Neural cell (in vitro differentiated cells): ENCODE measurements at regions not wholly inside any gene's neighbourhood (a gene's known extent, or its start where the extent isn't known, plus 50 kb on each side); places are given as distances from the start of the nearest gene placed in this dataset.

ENCODE experiments used
- H2AFZ ChIP-seq: fragments of 200-600, 300-800 bp; sonication (generic), shearing (Covaris generic); 2 replicates; pipeline ENCODE4 v1.6.0; 2014; ENCODE audit warnings: low read depth, mild to moderate bottlenecking, antibody characterized with exemption, low read length, moderate library complexity
- H3F3A ChIP-seq: fragments of 200-600 bp; shearing (Covaris generic); 2 replicates; pipeline ENCODE4 v1.6.1; 2016; ENCODE audit warnings: mild to moderate bottlenecking, moderate library complexity, mixed read lengths, antibody characterized with exemption, low read length; ENCODE audit not compliant: insufficient read depth, poor library complexity, severe bottlenecking
- H3K27ac ChIP-seq: fragments of 200-600, 300-800 bp; sonication (generic), shearing (Covaris generic); 2 replicates; pipeline ENCODE4 v1.5.1; 2014; ENCODE audit warnings: mild to moderate bottlenecking, low read length, moderate library complexity
- H3K27me3 ChIP-seq: fragments of 300-800, 200-600 bp; sonication (generic), shearing (Covaris generic); 2 replicates; pipeline ENCODE4 v1.6.0; 2014; ENCODE audit warnings: mild to moderate bottlenecking, low read depth, low read length, moderate library complexity; ENCODE audit not compliant: insufficient read depth
- H3K36me3 ChIP-seq: fragments of 300-800, 200-600 bp; sonication (generic), shearing (Covaris generic); 2 replicates; pipeline ENCODE4 v1.5.1; 2014; ENCODE audit warnings: mild to moderate bottlenecking, antibody characterized with exemption, low read length, moderate library complexity; ENCODE audit not compliant: insufficient read depth
- H3K4me2 ChIP-seq: fragments of 300-800, 200-600 bp; sonication (generic), shearing (Covaris generic); 2 replicates; pipeline ENCODE4 v1.6.0; 2014; ENCODE audit warnings: mild to moderate bottlenecking, low read length
- H3K4me3 ChIP-seq: fragments of 300-800, 200-600 bp; sonication (generic), shearing (Covaris generic); 2 replicates; pipeline ENCODE4 v1.5.1; 2014; ENCODE audit warnings: mild to moderate bottlenecking, low read length, moderate library complexity
- H3K79me2 ChIP-seq: fragments of 200-600 bp; shearing (Covaris generic); replicated peaks from 2 replicates; pipeline ENCODE4 v1.6.0; 2014; ENCODE audit warnings: mild to moderate bottlenecking, low read length, moderate library complexity; ENCODE audit not compliant: insufficient read depth
- H3K9ac ChIP-seq: fragments of 300-800, 200-600 bp; sonication (generic), shearing (Covaris generic); 2 replicates; pipeline ENCODE4 v1.6.1; 2016; ENCODE audit warnings: mild to moderate bottlenecking, low read length, mixed read lengths
- H3K9me2 ChIP-seq: fragments of 200-600 bp; shearing (Covaris generic); 2 replicates; pipeline ENCODE4 v1.6.1; 2016; ENCODE audit warnings: mild to moderate bottlenecking, low read length, mixed read lengths; ENCODE audit not compliant: insufficient read depth
- H3K9me3 ChIP-seq: fragments of 200-600, 300-800 bp; sonication (generic), shearing (Covaris generic); 2 replicates; pipeline ENCODE4 v1.6.1; 2016; ENCODE audit warnings: mild to moderate bottlenecking, mixed run types, low read length, moderate library complexity, mixed read lengths
- H4K20me1 ChIP-seq: fragments of 200-600 bp; shearing (Covaris generic); 2 replicates; pipeline ENCODE4 v1.6.1; 2016; ENCODE audit warnings: mild to moderate bottlenecking, mixed run types; ENCODE audit not compliant: insufficient read depth
- EP300 ChIP-seq: fragments of 450-650 bp; conservative IDR thresholded peaks from 2 replicates; pipeline ENCODE4 v1.6.1; 2014; ENCODE audit warnings: antibody characterized with exemption, mild to moderate bottlenecking, moderate library complexity; ENCODE audit not compliant: poor library complexity, severe bottlenecking
- EZH2 ChIP-seq: fragments of 200-600, 300-800 bp; shearing (Covaris generic), sonication (generic); IDR thresholded peaks from 2 replicates; pipeline ENCODE4 v1.6.1; 2014; ENCODE audit warnings: antibody characterized with exemption, low read length, borderline replicate concordance, mild to moderate bottlenecking; ENCODE audit not compliant: insufficient read depth, poor library complexity, severe bottlenecking
- MXI1 ChIP-seq: fragments of 450-650 bp; conservative IDR thresholded peaks from 2 replicates; pipeline ENCODE4 v1.6.1; 2014; ENCODE audit warnings: antibody characterized with exemption, mild to moderate bottlenecking; ENCODE audit not compliant: poor library complexity, severe bottlenecking
- POLR2AphosphoS5 ChIP-seq: IDR thresholded peaks from 2 replicates; pipeline ENCODE4 v1.6.1; 2012
- RAD21 ChIP-seq: fragments of 450-650 bp; conservative IDR thresholded peaks from 2 replicates; pipeline ENCODE4 v1.6.1; 2014; ENCODE audit warnings: antibody characterized with exemption, mild to moderate bottlenecking, moderate library complexity
- SMC3 ChIP-seq: fragments of 450-650 bp; conservative IDR thresholded peaks from 2 replicates; pipeline ENCODE4 v1.6.1; 2014; ENCODE audit warnings: antibody characterized with exemption, mild to moderate bottlenecking, moderate library complexity; ENCODE audit not compliant: poor library complexity
- TAF1 ChIP-seq: IDR thresholded peaks from 2 replicates; pipeline ENCODE4 v1.6.1; 2012; ENCODE audit warnings: low read depth
- TF ChIP-seq, protein P1 (sequence below): fragments of 450-650 bp; IDR thresholded peaks from 2 replicates; pipeline ENCODE4 v1.5.1; 2014; ENCODE audit warnings: antibody characterized with exemption, mild to moderate bottlenecking, moderate library complexity; ENCODE audit not compliant: poor library complexity, severe bottlenecking
- TF ChIP-seq, protein P2 (sequence below): IDR thresholded peaks from 2 replicates; pipeline ENCODE4 v1.6.1; 2012; ENCODE audit warnings: borderline replicate concordance

DNA sequence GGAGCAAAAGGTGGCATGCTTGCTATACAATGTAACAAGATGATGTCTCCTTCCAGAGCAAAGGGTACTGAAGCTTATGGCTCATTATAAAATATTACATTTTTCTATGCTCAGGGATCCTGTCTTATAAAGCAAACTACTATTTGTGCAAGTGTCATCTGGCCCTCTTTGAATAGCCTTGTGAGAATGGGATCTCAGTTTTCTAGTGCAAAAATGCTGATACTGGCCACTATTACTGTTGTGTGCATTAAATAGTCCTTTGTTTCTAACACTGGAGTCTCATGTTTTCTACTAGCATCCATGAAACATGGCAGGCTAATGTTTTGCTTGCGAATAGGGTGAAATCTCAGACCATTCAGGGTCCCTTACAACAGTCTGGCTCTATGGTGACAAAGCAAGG lies 823.0 kb downstream of the REEP3 start:
- H3K4me3 ChIP-seq: no peak overlapping the region
- no peaks in the 10 kb centered on the region for H3F3A ChIP-seq
- H3K79me2 ChIP-seq: no peaks in the 10 kb centered on the region
- H4K20me1 ChIP-seq: no peaks in the 10 kb centered on the region
- H3K27ac ChIP-seq: no peak overlapping the region
- H3K36me3 ChIP-seq: no peaks in the 10 kb centered on the region
- H3K9ac ChIP-seq: no peak overlapping the region
- TF ChIP-seq TAF1: no peak
- H3K27me3 ChIP-seq: no peaks in the 10 kb centered on the region
- no peak overlapping the region for H3K4me2 ChIP-seq
- H2AFZ ChIP-seq: no peak overlapping the region
- no peaks in the 10 kb centered on the region for H3K9me2 ChIP-seq
- no peaks in the 10 kb centered on the region for H3K9me3 ChIP-seq

GRCh38 chr10:64345856-64346255 lies 824.7 kb downstream of the REEP3 start:
- no peak overlapping the region for H3K27ac ChIP-seq
- H3K9me3 ChIP-seq: no peaks in the 10 kb centered on the region
- no peaks in the 10 kb centered on the region for H3K27me3 ChIP-seq
- H2AFZ ChIP-seq: no peak overlapping the region
- no peak overlapping the region for H3K4me2 ChIP-seq
- H4K20me1 ChIP-seq: no peaks in the 10 kb centered on the region
- no peaks in the 10 kb centered on the region for H3F3A ChIP-seq
- H3K36me3 ChIP-seq: no peaks in the 10 kb centered on the region
- no peak overlapping the region for H3K4me3 ChIP-seq
- H3K9me2 ChIP-seq: no peaks in the 10 kb centered on the region
- TF ChIP-seq EZH2: no peak
- TF ChIP-seq MXI1: no peak
- no peak for TF ChIP-seq POLR2AphosphoS5
- TF ChIP-seq SMC3: no peak
- no peak for TF ChIP-seq TAF1
- TF ChIP-seq, protein P1, sequence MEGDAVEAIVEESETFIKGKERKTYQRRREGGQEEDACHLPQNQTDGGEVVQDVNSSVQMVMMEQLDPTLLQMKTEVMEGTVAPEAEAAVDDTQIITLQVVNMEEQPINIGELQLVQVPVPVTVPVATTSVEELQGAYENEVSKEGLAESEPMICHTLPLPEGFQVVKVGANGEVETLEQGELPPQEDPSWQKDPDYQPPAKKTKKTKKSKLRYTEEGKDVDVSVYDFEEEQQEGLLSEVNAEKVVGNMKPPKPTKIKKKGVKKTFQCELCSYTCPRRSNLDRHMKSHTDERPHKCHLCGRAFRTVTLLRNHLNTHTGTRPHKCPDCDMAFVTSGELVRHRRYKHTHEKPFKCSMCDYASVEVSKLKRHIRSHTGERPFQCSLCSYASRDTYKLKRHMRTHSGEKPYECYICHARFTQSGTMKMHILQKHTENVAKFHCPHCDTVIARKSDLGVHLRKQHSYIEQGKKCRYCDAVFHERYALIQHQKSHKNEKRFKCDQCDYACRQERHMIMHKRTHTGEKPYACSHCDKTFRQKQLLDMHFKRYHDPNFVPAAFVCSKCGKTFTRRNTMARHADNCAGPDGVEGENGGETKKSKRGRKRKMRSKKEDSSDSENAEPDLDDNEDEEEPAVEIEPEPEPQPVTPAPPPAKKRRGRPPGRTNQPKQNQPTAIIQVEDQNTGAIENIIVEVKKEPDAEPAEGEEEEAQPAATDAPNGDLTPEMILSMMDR: no peak
- TF ChIP-seq EP300: no peak
- TF ChIP-seq, protein P2, sequence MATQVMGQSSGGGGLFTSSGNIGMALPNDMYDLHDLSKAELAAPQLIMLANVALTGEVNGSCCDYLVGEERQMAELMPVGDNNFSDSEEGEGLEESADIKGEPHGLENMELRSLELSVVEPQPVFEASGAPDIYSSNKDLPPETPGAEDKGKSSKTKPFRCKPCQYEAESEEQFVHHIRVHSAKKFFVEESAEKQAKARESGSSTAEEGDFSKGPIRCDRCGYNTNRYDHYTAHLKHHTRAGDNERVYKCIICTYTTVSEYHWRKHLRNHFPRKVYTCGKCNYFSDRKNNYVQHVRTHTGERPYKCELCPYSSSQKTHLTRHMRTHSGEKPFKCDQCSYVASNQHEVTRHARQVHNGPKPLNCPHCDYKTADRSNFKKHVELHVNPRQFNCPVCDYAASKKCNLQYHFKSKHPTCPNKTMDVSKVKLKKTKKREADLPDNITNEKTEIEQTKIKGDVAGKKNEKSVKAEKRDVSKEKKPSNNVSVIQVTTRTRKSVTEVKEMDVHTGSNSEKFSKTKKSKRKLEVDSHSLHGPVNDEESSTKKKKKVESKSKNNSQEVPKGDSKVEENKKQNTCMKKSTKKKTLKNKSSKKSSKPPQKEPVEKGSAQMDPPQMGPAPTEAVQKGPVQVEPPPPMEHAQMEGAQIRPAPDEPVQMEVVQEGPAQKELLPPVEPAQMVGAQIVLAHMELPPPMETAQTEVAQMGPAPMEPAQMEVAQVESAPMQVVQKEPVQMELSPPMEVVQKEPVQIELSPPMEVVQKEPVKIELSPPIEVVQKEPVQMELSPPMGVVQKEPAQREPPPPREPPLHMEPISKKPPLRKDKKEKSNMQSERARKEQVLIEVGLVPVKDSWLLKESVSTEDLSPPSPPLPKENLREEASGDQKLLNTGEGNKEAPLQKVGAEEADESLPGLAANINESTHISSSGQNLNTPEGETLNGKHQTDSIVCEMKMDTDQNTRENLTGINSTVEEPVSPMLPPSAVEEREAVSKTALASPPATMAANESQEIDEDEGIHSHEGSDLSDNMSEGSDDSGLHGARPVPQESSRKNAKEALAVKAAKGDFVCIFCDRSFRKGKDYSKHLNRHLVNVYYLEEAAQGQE: no peak
- no peak for TF ChIP-seq RAD21
- H3K79me2 ChIP-seq: no peaks in the 10 kb centered on the region
- H3K9ac ChIP-seq: no peak overlapping the region

GRCh38 chr10:64346389-64346788 lies 825.2 kb downstream of the REEP3 start:
- Histone ChIP-seq H3K4me3 (no peak overlapping the region), H3K36me3 (no peaks in the 10 kb centered on the region), H3K9me2 (no peaks in the 10 kb centered on the region), H3K27me3 (no peaks in the 10 kb centered on the region), H3K79me2 (no peaks in the 10 kb centered on the region), H3K9me3 (no peaks in the 10 kb centered on the region), H3K27ac (no peak overlapping the region), H3F3A (no peaks in the 10 kb centered on the region), H4K20me1 (no peaks in the 10 kb centered on the region), H2AFZ (no peak overlapping the region), H3K9ac (no peak overlapping the region), H3K4me2 (no peak overlapping the region)
- TF ChIP-seq, protein P1: no peak
